Fibroblast of lung (primary cell): ENCODE measurements at regions not wholly inside any gene's neighbourhood (a gene's known extent, or its start where the extent isn't known, plus 50 kb on each side); places are given as distances from the start of the nearest gene placed in this dataset.
"Not testable (repeated sequence)": the region's sequence is repeated elsewhere in the genome, so short reads cannot be mapped to it uniquely, and the experiment has no call there.

ENCODE experiments used
- DNase-seq, 2 donors: peaks; one replicate each; pipeline versions ENCODE4 v3.0.0 to v3.0.0-alpha.2; 2010; ENCODE audit warnings: low read depth in 2 of 2
- H2AFZ ChIP-seq: 2 replicates; pipeline ENCODE4 v1.5.1; 2012; ENCODE audit warnings: low read length, control low read depth, inconsistent platforms
- H3K27ac ChIP-seq: 2 replicates; pipeline ENCODE4 v1.5.1; 2011; ENCODE audit warnings: low read length, control low read depth; ENCODE audit not compliant: insufficient read depth
- H3K27me3 ChIP-seq: 2 replicates; pipeline ENCODE4 v1.5.1; 2011; ENCODE audit warnings: mild to moderate bottlenecking, low read length; ENCODE audit not compliant: control insufficient read depth, insufficient read depth
- H3K36me3 ChIP-seq: 2 replicates; pipeline ENCODE4 v1.5.1; 2011; ENCODE audit warnings: low read length; ENCODE audit not compliant: control insufficient read depth, insufficient read depth
- H3K4me1 ChIP-seq: 2 replicates; pipeline ENCODE4 v1.5.1; 2011; ENCODE audit warnings: low read length; ENCODE audit not compliant: control insufficient read depth, insufficient read depth; ENCODE audit errors: extremely low read depth
- H3K4me2 ChIP-seq: 2 replicates; pipeline ENCODE4 v1.5.1; 2011; ENCODE audit warnings: low read length, control low read depth; ENCODE audit not compliant: insufficient read depth; ENCODE audit errors: extremely low read depth
- H3K4me3 ChIP-seq, 4 experiments: fragments of 200-600 bp in 1 of 4; sonication (generic) in 1 of 4; replicated peaks in 1 of 4; 2 replicates each; pipeline ENCODE4 v1.5.1; 2011 to 2016; ENCODE audit warnings: low read length in 4 of 4, low read depth in 3 of 4, mild to moderate bottlenecking in 3 of 4, control low read depth in 2 of 4, inconsistent platforms in 1 of 4, mixed read lengths in 1 of 4; ENCODE audit not compliant: insufficient read depth in 1 of 4; ENCODE audit errors: control extremely low read depth in 1 of 4
- H3K79me2 ChIP-seq: 2 replicates; pipeline ENCODE4 v1.5.1; 2012; ENCODE audit warnings: mild to moderate bottlenecking, low read length, inconsistent platforms; ENCODE audit not compliant: control insufficient read depth, insufficient read depth
- H3K9ac ChIP-seq: 2 replicates; pipeline ENCODE4 v1.5.1; 2011; ENCODE audit warnings: mild to moderate bottlenecking, low read length, control low read depth; ENCODE audit not compliant: insufficient read depth
- H3K9me3 ChIP-seq: 2 replicates; pipeline ENCODE4 v1.5.1; 2012; ENCODE audit warnings: low read depth, low read length; ENCODE audit not compliant: control insufficient read depth, insufficient read depth
- H4K20me1 ChIP-seq: 2 replicates; pipeline ENCODE4 v1.5.1; 2011; ENCODE audit warnings: low read length; ENCODE audit not compliant: control insufficient read depth, insufficient read depth; ENCODE audit errors: extremely low read depth
- CTCF ChIP-seq, 2 donors: IDR thresholded peaks in 1 of 2; conservative IDR thresholded peaks in 1 of 2; 1 replicate in 1 of 2; 2 replicates in 1 of 2; pipeline ENCODE4 v1.5.1; 2011 to 2012; ENCODE audit warnings: low read length in 2 of 2, control low read depth in 1 of 2, inconsistent platforms in 1 of 2, low read depth in 1 of 2, mild to moderate bottlenecking in 1 of 2
- EZH2 ChIP-seq: IDR thresholded peaks from 2 replicates; pipeline ENCODE4 v1.5.1; 2012; ENCODE audit warnings: low read length, control low read depth, mild to moderate bottlenecking; ENCODE audit errors: missing control alignments

GRCh38 chr4:133287396-133287795 lies 138.3 kb downstream of the PCDH10 start:
- Histone ChIP-seq H3K4me3 (no peak overlapping the region), H3K4me2 (no peak overlapping the region), H3K9me3 (no peaks in the 10 kb centered on the region), H3K36me3 (no peaks in the 10 kb centered on the region), H3K27me3 (no peaks in the 10 kb centered on the region), H3K4me1 (no peaks in the 10 kb centered on the region), H3K9ac (no peak overlapping the region), H3K27ac (no peak overlapping the region), H4K20me1 (no peaks in the 10 kb centered on the region), H2AFZ (no peak overlapping the region), H3K79me2 (no peaks in the 10 kb centered on the region)
- no peak for TF ChIP-seq EZH2
- TF ChIP-seq CTCF (conservative IDR thresholded peaks at IDR 0.05 in 1 of 2, IDR thresholded peaks at IDR 0.05 in 1 of 2; ENCODE audit: low read depth in 1 of 2, low read length in 2 of 2), result no peak
- no peak for DNase-seq

- no peaks in the 10 kb centered on the region for H3K36me3 ChIP-seq
- no peaks in the 10 kb centered on the region for H3K4me1 ChIP-seq
- no peaks in the 10 kb centered on the region for H3K9me3 ChIP-seq
- no peak for DNase-seq
- no peak overlapping the region for H3K9ac ChIP-seq
- no peak overlapping the region for H3K4me3 ChIP-seq
- TF ChIP-seq CTCF (conservative IDR thresholded peaks at IDR 0.05 in 1 of 2, IDR thresholded peaks at IDR 0.05 in 1 of 2; ENCODE audit: low read depth in 1 of 2, low read length in 2 of 2), result no peak
- no peak for TF ChIP-seq EZH2
- no peaks in the 10 kb centered on the region for H3K79me2 ChIP-seq
- no peak overlapping the region for H2AFZ ChIP-seq
- H3K27me3 ChIP-seq, result no peaks in the 10 kb centered on the region
- H3K27ac ChIP-seq, result no peak overlapping the region
- no peak overlapping the region for H3K4me2 ChIP-seq
- H4K20me1 ChIP-seq, result no peaks in the 10 kb centered on the region
Observed at GRCh38 chr4:133278591-133278990, 129.5 kb downstream of the PCDH10 start.

- H2AFZ ChIP-seq, H3K9me3 ChIP-seq, DNase-seq, H3K4me1 ChIP-seq, H3K27ac ChIP-seq, H4K20me1 ChIP-seq, H3K4me2 ChIP-seq, H3K79me2 ChIP-seq, H3K4me3 ChIP-seq, H3K9ac ChIP-seq, H3K27me3 ChIP-seq, H3K36me3 ChIP-seq: not testable (repeated sequence)
Observed at GRCh38 chr4:133277940-133278339, 128.8 kb downstream of the PCDH10 start.

- no peak for TF ChIP-seq CTCF (conservative IDR thresholded peaks at IDR 0.05 in 1 of 2, IDR thresholded peaks at IDR 0.05 in 1 of 2; ENCODE audit: low read depth in 1 of 2, low read length in 2 of 2)
- TF ChIP-seq EZH2, result no peak
- no peaks in the 10 kb centered on the region for H3K4me1 ChIP-seq
Observed at GRCh38 chr4:133275246-133275645, 126.2 kb downstream of the PCDH10 start.

More at GRCh38 chr4:133275246-133275645, 126.2 kb downstream of the PCDH10 start:
- Histone ChIP-seq H3K4me3 (no peak overlapping the region), H3K4me2 (no peak overlapping the region), H3K9ac (no peak overlapping the region), H3K27ac (no peak overlapping the region), H3K9me3 (no peaks in the 10 kb centered on the region), H3K36me3 (no peaks in the 10 kb centered on the region), H3K27me3 (no peaks in the 10 kb centered on the region), H3K79me2 (no peaks in the 10 kb centered on the region), H4K20me1 (no peaks in the 10 kb centered on the region), H2AFZ (no peak overlapping the region)
- no peak for DNase-seq
